Liver (tissue), 3 donors: ENCODE measurements at regions not wholly inside any gene's neighbourhood (a gene's known extent, or its start where the extent isn't known, plus 50 kb on each side); places are given as distances from the start of the nearest gene placed in this dataset.

Experiments used
- ATF3 ChIP-seq: IDR thresholded peaks from 2 replicates; pipeline ENCODE4 v1.6.1; 2016; ENCODE audit warnings: antibody characterized with exemption
- CTCF ChIP-seq: fragments of 150-350 bp; IDR thresholded peaks from 2 replicates; pipeline ENCODE4 v1.5.1; 2017; ENCODE audit warnings: improper control_type of control experiment, low read depth, low read length; ENCODE audit not compliant: missing input control
- GABPA ChIP-seq, 2 donors: IDR thresholded peaks in 1 of 2; conservative IDR thresholded peaks in 1 of 2; 2 replicates each; pipeline ENCODE4 v1.6.1; 2016; ENCODE audit warnings: antibody characterized with exemption in 2 of 2, mild to moderate bottlenecking in 1 of 2, moderate library complexity in 1 of 2
- MAX ChIP-seq: IDR thresholded peaks from 2 replicates; pipeline ENCODE4 v1.6.1; 2016; ENCODE audit warnings: antibody characterized with exemption
- SP1 ChIP-seq: IDR thresholded peaks from 2 replicates; pipeline ENCODE4 v1.6.1; 2018; ENCODE audit warnings: antibody characterized with exemption, mild to moderate bottlenecking
- YY1 ChIP-seq: IDR thresholded peaks from 2 replicates; pipeline ENCODE4 v1.6.1; 2016; ENCODE audit warnings: antibody characterized with exemption, mild to moderate bottlenecking
- donor health status: healthy.
- donor health status: healthy.

GRCh38 chr10:88028072-88028471 is 164.6 kb downstream of the PTEN start:
- TF ChIP-seq YY1 = no peak
- no peak for TF ChIP-seq CTCF
- TF ChIP-seq SP1 = no peak
- TF ChIP-seq GABPA (IDR thresholded peaks at IDR 0.05 in 1 of 2, conservative IDR thresholded peaks at IDR 0.05 in 1 of 2) = no peak
- no peak for TF ChIP-seq MAX
- TF ChIP-seq ATF3 = no peak
